Breast epithelium (tissue), 3 donors: ENCODE measurements at regions not wholly inside any gene's neighbourhood (a gene's known extent, or its start where the extent isn't known, plus 50 kb on each side); places are given as distances from the start of the nearest gene placed in this dataset.

Experiments used
- CTCF ChIP-seq, 3 donors: fragments of 450-650 bp; IDR thresholded peaks; one replicate each; pipeline ENCODE4 v1.5.1; 2016 to 2017; ENCODE audit warnings: antibody characterized with exemption in 3 of 3, mild to moderate bottlenecking in 3 of 3, moderate library complexity in 3 of 3
- POLR2AphosphoS5 ChIP-seq, 3 donors: sonication (generic); formaldehyde crosslinking; IDR thresholded peaks; one replicate each; pipeline ENCODE4 v1.6.1; 2017; ENCODE audit warnings: antibody characterized with exemption in 3 of 3

- TF ChIP-seq CTCF (IDR thresholded peaks at IDR 0.05) (no peak), POLR2AphosphoS5 (IDR thresholded peaks at IDR 0.05) (no peak)
These were observed 110.3 kb upstream of the TDRD3 start for GRCh38 chr13:60286707-60287106.
